Transverse colon (tissue), 4 donors: ENCODE measurements at regions not wholly inside any gene's neighbourhood (a gene's known extent, or its start where the extent isn't known, plus 50 kb on each side); places are given as distances from the start of the nearest gene placed in this dataset.

Experiments
- DNase-seq: peaks from one replicate; pipeline ENCODE4 v3.0.0-alpha.2; 2019
- H3K27ac ChIP-seq, 4 donors: fragments of 200-600 bp; sonication (generic); 2 replicates each; pipeline ENCODE4 v1.5.1; 2016 to 2018; ENCODE audit warnings: inconsistent platforms in 4 of 4
- H3K27me3 ChIP-seq: fragments of 200-600 bp; sonication (generic); 2 replicates; pipeline ENCODE4 v1.5.1; 2017; ENCODE audit warnings: inconsistent platforms
- H3K36me3 ChIP-seq, 4 donors: fragments of 200-600 bp; sonication (generic); 2 replicates each; pipeline ENCODE4 v1.5.1; 2017 to 2019; ENCODE audit warnings: inconsistent platforms in 4 of 4
- H3K4me1 ChIP-seq, 4 donors: fragments of 200-600 bp; sonication (generic); 2 replicates each; pipeline ENCODE4 v1.5.1; 2017 to 2020; ENCODE audit warnings: inconsistent platforms in 4 of 4
- H3K4me3 ChIP-seq, 4 donors: fragments of 200-600 bp; sonication (generic); 1 replicate in 1 of 4; 2 replicates in 3 of 4; pipeline versions ENCODE4 v1.5.1 to v1.6.1; 2017 to 2019; ENCODE audit warnings: inconsistent platforms in 4 of 4
- H3K9me3 ChIP-seq, 2 donors: fragments of 200-600 bp; sonication (generic); 2 replicates each; pipeline ENCODE4 v1.5.1; 2017 to 2019; ENCODE audit warnings: inconsistent platforms in 2 of 2
- CTCF ChIP-seq, 5 experiments: fragments of 200-600 bp in 3 of 5; fragments of 450-650 bp in 2 of 5; sonication (generic) in 3 of 5; IDR thresholded peaks; 1 replicate in 2 of 5; 2 replicates in 3 of 5; pipeline ENCODE4 v1.5.1; 2016 to 2017; ENCODE audit warnings: antibody characterized with exemption in 5 of 5, inconsistent platforms in 3 of 5, mild to moderate bottlenecking in 2 of 5, moderate library complexity in 1 of 5
- EP300 ChIP-seq: sonication (generic); formaldehyde crosslinking; IDR thresholded peaks from one replicate; pipeline ENCODE4 v1.6.1; 2017; ENCODE audit warnings: antibody characterized with exemption, low read depth
- POLR2A ChIP-seq: fragments of 450-650 bp; IDR thresholded peaks from one replicate; pipeline ENCODE4 v1.6.1; 2016; ENCODE audit warnings: antibody characterized with exemption, mild to moderate bottlenecking, moderate library complexity
- POLR2AphosphoS5 ChIP-seq, 3 donors: sonication (generic); formaldehyde crosslinking; IDR thresholded peaks; one replicate each; pipeline ENCODE4 v1.6.1; 2016; ENCODE audit warnings: antibody characterized with exemption in 3 of 3
- WGBS, 2 donors: methylation state at CpG; one replicate each; pipeline ENCODE4 v1.1.5; 2018; ENCODE audit warnings: low coverage in 1 of 2; 5-methylcytosine and 5-hydroxymethylcytosine counted together
- in situ Hi-C, 4 donors: fragments of 200-750 bp; cut with MboI; loops; one replicate each; pipeline versions ENCODE4 v1.15.0 to v1.15.1; 2017; ENCODE audit warnings: low sequenced_read_pairs in 3 of 4, low pct_ligation_motif_present in 1 of 4, low pct_unique_long_range_greater_than_20kb in 1 of 4
- intact Hi-C: fragments of 100-400 bp; cut with DNase I; formaldehyde crosslinking; loops from one replicate; pipeline ENCODE4 v1.15.1; 2023; ENCODE audit warnings: low total_unique reads

- DNase-seq = no peak
- in situ Hi-C loops = no loop called here
- H3K4me3 ChIP-seq = no peak overlapping the region
- 48 to 67% methylated on average over 3 to 5 of the region's 5 CpGs for WGBS, 2 donors
- H3K9me3 ChIP-seq = peaks cover 0 to 4% of the 10 kb centered on the region in 2 donors
- TF ChIP-seq POLR2AphosphoS5 (IDR thresholded peaks at IDR 0.05) (no peak), EP300 (no peak), CTCF (IDR thresholded peaks at IDR 0.05) (no peak), POLR2A (no peak)
- intact Hi-C loops = no loop called here
- H3K36me3 ChIP-seq = no peaks in the 10 kb centered on the region
- peak overlapping the region in 1 of 4 donors; percentile 17 for H3K27ac ChIP-seq
- H3K4me1 ChIP-seq = peaks cover 0 to 14% (median 4%) of the 10 kb centered on the region in 4 donors
- no peaks in the 10 kb centered on the region for H3K27me3 ChIP-seq
These were observed 274.4 kb downstream of the CSNK1G3 start for GRCh38 chr5:123786411-123786810.

GRCh38 chr5:123785162-123786071, 273.4 kb downstream of the CSNK1G3 start:
- peak; percentile 11 for DNase-seq
- H3K27me3 ChIP-seq = no peaks in the 10 kb centered on the region
- TF ChIP-seq EP300 = no peak
- no peak for TF ChIP-seq POLR2AphosphoS5 (IDR thresholded peaks at IDR 0.05)
- TF ChIP-seq POLR2A = no peak
- TF ChIP-seq CTCF (IDR thresholded peaks at IDR 0.05) = no peak
- in situ Hi-C loops = no loop called here
- 19 to 24% methylated on average over 3 to 5 of the region's 5 CpGs for WGBS, 2 donors
- no peak overlapping the region for H3K4me3 ChIP-seq
- no peaks in the 10 kb centered on the region for H3K36me3 ChIP-seq
- H3K27ac ChIP-seq = no peak overlapping the region
- H3K4me1 ChIP-seq = peaks cover 0 to 14% (median 4%) of the 10 kb centered on the region in 4 donors
- intact Hi-C loops = no loop called here
- H3K9me3 ChIP-seq = peaks cover 0 to 4% of the 10 kb centered on the region in 2 donors

- intact Hi-C loops (no loop called here), in situ Hi-C loops (no loop called here)
- Histone ChIP-seq H3K9me3 (no peaks in the 10 kb centered on the region), H3K4me1 (peaks cover 0 to 14% (median 4%) of the 10 kb centered on the region in 4 donors), H3K27ac (no peak overlapping the region), H3K4me3 (no peak overlapping the region), H3K36me3 (no peaks in the 10 kb centered on the region), H3K27me3 (no peaks in the 10 kb centered on the region)
- DNase-seq = no peak
- no peak for TF ChIP-seq CTCF (IDR thresholded peaks at IDR 0.05)
- WGBS, 2 donors = 75 to 86% methylated on average over 1 of the region's 1 CpG
These were observed 271.4 kb downstream of the CSNK1G3 start for GRCh38 chr5:123783421-123783820.

- Histone ChIP-seq H3K4me1 (no peaks in the 10 kb centered on the region), H3K27me3 (no peaks in the 10 kb centered on the region), H3K27ac (no peak overlapping the region), H3K36me3 (no peaks in the 10 kb centered on the region), H3K9me3 (no peaks in the 10 kb centered on the region), H3K4me3 (no peak overlapping the region)
- no peak for TF ChIP-seq CTCF (IDR thresholded peaks at IDR 0.05)
- no peak for TF ChIP-seq EP300
- no peak for TF ChIP-seq POLR2AphosphoS5 (IDR thresholded peaks at IDR 0.05)
- no peak for TF ChIP-seq POLR2A
- no peak for DNase-seq
- intact Hi-C loops = no loop called here
- 91% methylated on average over 7 of the region's 7 CpGs; no CpG with 5 or more reads in 1 of the 2 donors for WGBS, 2 donors
- in situ Hi-C loops = no loop called here
These were observed 266.7 kb downstream of the CSNK1G3 start for GRCh38 chr5:123778641-123779040.
